H9 (cell line): ENCODE measurements at regions not wholly inside any gene's neighbourhood (a gene's known extent, or its start where the extent isn't known, plus 50 kb on each side); places are given as distances from the start of the nearest gene placed in this dataset.

ENCODE experiments used
- DNase-seq: peaks from one replicate; pipeline ENCODE4 v3.0.0-alpha.2; 2017
- H2AFZ ChIP-seq: one replicate; pipeline ENCODE4 v1.6.1; 2013; ENCODE audit warnings: mild to moderate bottlenecking, low read length, control low read depth, moderate library complexity
- H2AK5ac ChIP-seq: 2 replicates; pipeline ENCODE4 v1.6.1; 2013; ENCODE audit warnings: low read length, control low read depth, mixed read lengths; ENCODE audit not compliant: insufficient read length
- H2BK120ac ChIP-seq: one replicate; pipeline ENCODE4 v1.6.1; 2013; ENCODE audit warnings: low read depth, mild to moderate bottlenecking, low read length, control low read depth, inconsistent platforms; ENCODE audit not compliant: poor library complexity, severe bottlenecking
- H2BK12ac ChIP-seq: 2 replicates; pipeline ENCODE4 v1.6.1; 2013; ENCODE audit warnings: low read length, control low read depth, mixed read lengths, low read depth; ENCODE audit not compliant: insufficient read length
- H2BK15ac ChIP-seq: 2 replicates; pipeline ENCODE4 v1.6.1; 2013; ENCODE audit warnings: low read depth, low read length, control low read depth
- H2BK20ac ChIP-seq: one replicate; pipeline ENCODE4 v1.6.1; 2013; ENCODE audit warnings: low read depth, mild to moderate bottlenecking, low read length, control low read depth, inconsistent platforms; ENCODE audit not compliant: poor library complexity, severe bottlenecking
- H2BK5ac ChIP-seq: 2 replicates; pipeline ENCODE4 v1.6.1; 2013; ENCODE audit warnings: low read length, control low read depth, mixed read lengths; ENCODE audit not compliant: insufficient read length
- H3K14ac ChIP-seq: 2 replicates; pipeline ENCODE4 v1.6.1; 2013; ENCODE audit warnings: low read length, control low read depth; ENCODE audit not compliant: insufficient read depth
- H3K18ac ChIP-seq: 2 replicates; pipeline ENCODE4 v1.6.1; 2013; ENCODE audit warnings: low read depth, mild to moderate bottlenecking, mixed read lengths, low read length, control low read depth; ENCODE audit not compliant: insufficient read length
- H3K23ac ChIP-seq: 2 replicates; pipeline ENCODE4 v1.6.1; 2013; ENCODE audit warnings: low read length, control low read depth, mixed read lengths, low read depth; ENCODE audit not compliant: insufficient read length
- H3K23me2 ChIP-seq: 2 replicates; pipeline ENCODE4 v1.6.1; 2013; ENCODE audit warnings: low read depth, mild to moderate bottlenecking, mixed read lengths, low read length, control low read depth; ENCODE audit not compliant: insufficient read length, poor library complexity, severe bottlenecking
- H3K27ac ChIP-seq: 2 replicates; pipeline ENCODE4 v1.5.1; 2013; ENCODE audit warnings: low read length, control low read depth, mixed read lengths, low read depth; ENCODE audit not compliant: insufficient read length
- H3K27me3 ChIP-seq: 2 replicates; pipeline ENCODE4 v1.6.1; 2013; ENCODE audit warnings: low read length, control low read depth, inconsistent platforms; ENCODE audit not compliant: insufficient read depth
- H3K4ac ChIP-seq: 2 replicates; pipeline ENCODE4 v1.6.1; 2013; ENCODE audit warnings: low read depth, mild to moderate bottlenecking, control low read depth, inconsistent platforms, low read length, moderate library complexity
- H3K4me1 ChIP-seq: 2 replicates; pipeline ENCODE4 v1.6.1; 2013; ENCODE audit warnings: low read length, control low read depth, inconsistent platforms; ENCODE audit not compliant: insufficient read depth
- H3K4me2 ChIP-seq: 2 replicates; pipeline ENCODE4 v1.6.1; 2013; ENCODE audit warnings: low read length, control low read depth, mixed read lengths; ENCODE audit not compliant: insufficient read length, insufficient read depth
- H3K56ac ChIP-seq: 2 replicates; pipeline ENCODE4 v1.6.1; 2013; ENCODE audit warnings: low read depth, mild to moderate bottlenecking, mixed read lengths, low read length, control low read depth; ENCODE audit not compliant: insufficient read length
- H3K79me1 ChIP-seq: 2 replicates; pipeline ENCODE4 v1.6.1; 2013; ENCODE audit warnings: low read depth, mild to moderate bottlenecking, moderate library complexity, low read length, control low read depth, inconsistent platforms; ENCODE audit not compliant: insufficient read depth, poor library complexity, severe bottlenecking
- H3K79me2 ChIP-seq: 2 replicates; pipeline ENCODE4 v1.6.1; 2013; ENCODE audit warnings: low read length, control low read depth, inconsistent platforms; ENCODE audit not compliant: insufficient read depth
- H3K9ac ChIP-seq: 2 replicates; pipeline ENCODE4 v1.6.1; 2013; ENCODE audit warnings: low read length, control low read depth, mixed read lengths; ENCODE audit not compliant: insufficient read length; ENCODE audit errors: extremely low read depth
- H3K9me3 ChIP-seq: one replicate; pipeline ENCODE4 v1.6.1; 2013; ENCODE audit warnings: low read depth, low read length, inconsistent platforms; ENCODE audit not compliant: control insufficient read depth
- H3T11ph ChIP-seq: one replicate; pipeline ENCODE4 v1.6.1; 2013; ENCODE audit warnings: mild to moderate bottlenecking, low read length, control low read depth, inconsistent platforms
- H4K20me1 ChIP-seq: one replicate; pipeline ENCODE4 v1.6.1; 2013; ENCODE audit not compliant: control insufficient read depth, insufficient read length, insufficient read depth
- H4K5ac ChIP-seq: 2 replicates; pipeline ENCODE4 v1.6.1; 2013; ENCODE audit warnings: low read depth, mild to moderate bottlenecking, mixed read lengths, low read length, control low read depth; ENCODE audit not compliant: insufficient read length
- H4K8ac ChIP-seq: replicated peaks from 2 replicates; pipeline ENCODE4 v1.6.1; 2013; ENCODE audit warnings: low read length, control low read depth, mixed read lengths, low read depth; ENCODE audit not compliant: insufficient read length
- H4K91ac ChIP-seq: 2 replicates; pipeline ENCODE4 v1.6.1; 2013; ENCODE audit warnings: low read depth, mild to moderate bottlenecking, moderate library complexity, mixed read lengths, low read length, control low read depth; ENCODE audit not compliant: insufficient read length
- H3K27ac Mint-ChIP-seq, 3 experiments: 2 replicates in 2 of 3; 3 replicates in 1 of 3; pipeline ENCODE4 v1.8.0; 2020 to 2021; ENCODE audit warnings: mixed read lengths in 3 of 3, mild to moderate bottlenecking in 1 of 3, moderate library complexity in 1 of 3
- H3K27me3 Mint-ChIP-seq: 2 replicates; pipeline ENCODE4 v1.8.0; 2021; ENCODE audit warnings: low read depth, mild to moderate bottlenecking, moderate library complexity, mixed read lengths
- H3K36me3 Mint-ChIP-seq, 3 experiments: 2 replicates in 2 of 3; 3 replicates in 1 of 3; pipeline ENCODE4 v1.8.0; 2020 to 2021; ENCODE audit warnings: low read depth in 3 of 3, mixed read lengths in 3 of 3; ENCODE audit not compliant: insufficient read depth in 1 of 3
- H3K4me1 Mint-ChIP-seq, 2 experiments: 2 replicates each; pipeline ENCODE4 v1.8.0; 2020; ENCODE audit warnings: mixed read lengths in 2 of 2
- H3K4me3 Mint-ChIP-seq, 2 experiments: 2 replicates in 1 of 2; 3 replicates in 1 of 2; pipeline ENCODE4 v1.8.0; 2020 to 2021; ENCODE audit warnings: mild to moderate bottlenecking in 2 of 2, mixed read lengths in 2 of 2, moderate library complexity in 1 of 2
- H3K9me3 Mint-ChIP-seq, 2 experiments: 2 replicates in 1 of 2; 3 replicates in 1 of 2; pipeline ENCODE4 v1.8.0; 2020; ENCODE audit warnings: mild to moderate bottlenecking in 2 of 2, mixed read lengths in 2 of 2, moderate library complexity in 1 of 2
- WGBS: extraction: QIAGEN DNeasy Blood & Tissue Kit; methylation state at CpG from one replicate; pipeline ENCODE4 v1.1.7; 2013; ENCODE audit warnings: missing lambda C conversion rate, low lambda C conversion rate, mixed read lengths; ENCODE audit not compliant: insufficient read length; ENCODE audit errors: extremely low coverage; 5-methylcytosine and 5-hydroxymethylcytosine counted together
- TF ChIP-seq, protein P1 (sequence below): fragments of 200-600 bp; sonication (generic); conservative IDR thresholded peaks from 3 replicates; pipeline ENCODE4 v1.8.0; 2021; ENCODE audit warnings: antibody characterized with exemption, mild to moderate bottlenecking

DNA sequence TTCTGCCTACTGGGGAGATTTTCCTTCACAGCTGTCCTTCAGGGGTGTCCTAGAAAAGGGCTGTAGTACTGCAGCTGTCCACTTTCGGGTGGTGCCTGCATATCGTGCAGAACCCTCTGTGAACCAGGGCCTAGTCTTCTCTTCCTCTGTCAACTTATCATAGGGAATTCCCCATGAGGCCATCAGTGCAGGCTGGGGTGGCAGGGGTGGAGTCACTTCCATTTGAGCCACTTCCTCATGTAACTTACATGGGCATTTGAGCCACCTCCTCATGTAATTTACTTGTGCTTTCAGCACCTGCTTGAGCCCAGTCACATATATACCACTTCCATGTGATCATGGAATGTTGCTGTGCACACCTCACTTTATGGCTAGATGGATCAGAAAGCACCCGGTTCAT is 742.0 kb upstream of the RGMB start:
- H3K23me2 ChIP-seq, result no peaks in the 10 kb centered on the region
- H3K4me2 ChIP-seq, result no peak overlapping the region
- no peak overlapping the region for H2AK5ac ChIP-seq
- Mint-ChIP-seq H3K27ac (no peak overlapping the region), H3K27me3 (no peaks in the 10 kb centered on the region), H3K4me3 (no peak overlapping the region), H3K36me3 (peaks cover 0 to 2% (median 0%) of the 10 kb centered on the region in 3 experiments; a peak in 1 of 7 replicates), H3K4me1 (no peaks in the 10 kb centered on the region), H3K9me3 (peaks cover 3 to 10% of the 10 kb centered on the region in 2 experiments; a peak in 3 of 5 replicates)
- no peak overlapping the region for H2BK12ac ChIP-seq
- no peaks in the 10 kb centered on the region for H4K20me1 ChIP-seq
- H3K14ac ChIP-seq, result no peak overlapping the region
- H3K4me1 ChIP-seq, result no peaks in the 10 kb centered on the region
- no peak overlapping the region for H2BK5ac ChIP-seq
- TF ChIP-seq, protein P1, sequence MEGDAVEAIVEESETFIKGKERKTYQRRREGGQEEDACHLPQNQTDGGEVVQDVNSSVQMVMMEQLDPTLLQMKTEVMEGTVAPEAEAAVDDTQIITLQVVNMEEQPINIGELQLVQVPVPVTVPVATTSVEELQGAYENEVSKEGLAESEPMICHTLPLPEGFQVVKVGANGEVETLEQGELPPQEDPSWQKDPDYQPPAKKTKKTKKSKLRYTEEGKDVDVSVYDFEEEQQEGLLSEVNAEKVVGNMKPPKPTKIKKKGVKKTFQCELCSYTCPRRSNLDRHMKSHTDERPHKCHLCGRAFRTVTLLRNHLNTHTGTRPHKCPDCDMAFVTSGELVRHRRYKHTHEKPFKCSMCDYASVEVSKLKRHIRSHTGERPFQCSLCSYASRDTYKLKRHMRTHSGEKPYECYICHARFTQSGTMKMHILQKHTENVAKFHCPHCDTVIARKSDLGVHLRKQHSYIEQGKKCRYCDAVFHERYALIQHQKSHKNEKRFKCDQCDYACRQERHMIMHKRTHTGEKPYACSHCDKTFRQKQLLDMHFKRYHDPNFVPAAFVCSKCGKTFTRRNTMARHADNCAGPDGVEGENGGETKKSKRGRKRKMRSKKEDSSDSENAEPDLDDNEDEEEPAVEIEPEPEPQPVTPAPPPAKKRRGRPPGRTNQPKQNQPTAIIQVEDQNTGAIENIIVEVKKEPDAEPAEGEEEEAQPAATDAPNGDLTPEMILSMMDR, result no peak
- no peaks in the 10 kb centered on the region for H3K27me3 ChIP-seq
- no peaks in the 10 kb centered on the region for H3K79me1 ChIP-seq
- H3K79me2 ChIP-seq, result no peaks in the 10 kb centered on the region
- no peaks in the 10 kb centered on the region for H3K9me3 ChIP-seq
- no peak overlapping the region for H4K8ac ChIP-seq
- no peak overlapping the region for H2BK20ac ChIP-seq
- H3K9ac ChIP-seq, result no peak overlapping the region
- H2BK120ac ChIP-seq, result no peak overlapping the region
- H2AFZ ChIP-seq, result no peak overlapping the region
- H3T11ph ChIP-seq, result no peak overlapping the region
- H2BK15ac ChIP-seq, result no peak overlapping the region
- DNase-seq, result no peak
- no CpG with 5 or more reads among the region's 3 CpGs for WGBS
- H3K18ac ChIP-seq, result no peak overlapping the region
- H3K27ac ChIP-seq, result no peak overlapping the region
- H4K91ac ChIP-seq, result no peak overlapping the region
- H3K23ac ChIP-seq, result no peak overlapping the region
- no peak overlapping the region for H4K5ac ChIP-seq
- no peak overlapping the region for H3K4ac ChIP-seq
- H3K56ac ChIP-seq, result no peak overlapping the region
